AG04449 (cell line): ENCODE measurements at regions not wholly inside any gene's neighbourhood (a gene's known extent, or its start where the extent isn't known, plus 50 kb on each side); places are given as distances from the start of the nearest gene placed in this dataset.

ENCODE experiments used
- CTCF ChIA-PET: fragments of 350-600 bp; formaldehyde crosslinking; extraction: SDS; loops from one replicate; lab custom pipeline; 2021; ENCODE audit warnings: antibody characterized with exemption; lab: Yijun Ruan, JAX
- POLR2A ChIA-PET: fragments of 400-600, 350-600 bp; formaldehyde crosslinking; extraction: SDS; loops from one replicate; lab custom pipeline; 2020; ENCODE audit warnings: antibody characterized with exemption, inconsistent platforms; lab: Yijun Ruan, JAX
- DNase-seq: peaks from one replicate; pipeline ENCODE4 v3.0.0-alpha.2; 2010; ENCODE audit warnings: low read depth, low spot score
- H3K4me3 ChIP-seq: 2 replicates; pipeline ENCODE4 v1.5.1; 2011; ENCODE audit warnings: low read depth, mild to moderate bottlenecking, control low read depth, low read length
- TF ChIP-seq, protein P1 (sequence below): IDR thresholded peaks from one replicate; pipeline ENCODE4 v1.5.1; 2011; ENCODE audit warnings: mild to moderate bottlenecking, moderate library complexity, low read length, control low read depth, inconsistent platforms; ENCODE audit not compliant: insufficient read depth; ENCODE audit errors: missing control alignments

DNA sequence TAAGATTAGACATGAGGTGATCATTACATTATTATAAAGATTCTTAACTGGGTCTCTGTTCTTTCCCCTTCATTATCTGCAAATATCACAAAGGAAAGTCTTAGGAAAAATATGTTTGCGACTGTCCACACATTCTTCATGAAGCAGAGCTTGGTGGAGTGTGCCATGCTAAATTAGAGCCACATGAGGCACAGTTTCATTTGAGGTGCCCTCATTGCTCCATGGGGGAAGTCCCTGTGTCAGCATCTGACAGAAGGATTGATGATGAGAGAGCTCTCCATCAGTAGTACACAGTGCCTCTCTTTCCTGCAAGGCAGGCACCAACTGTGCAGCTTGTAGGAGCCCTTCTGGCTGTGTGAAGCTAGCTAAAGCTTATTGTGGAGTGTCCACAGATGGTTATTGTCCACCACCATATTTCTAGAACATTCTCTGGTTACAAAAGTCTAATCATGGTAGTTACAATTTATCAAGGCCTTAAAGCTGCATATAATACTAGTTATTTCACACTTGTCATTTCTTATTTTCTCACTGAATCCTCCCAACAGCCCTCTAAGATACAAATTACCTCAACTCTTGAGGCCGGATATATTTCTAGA, 63.9 kb downstream of the C9orf152 start:
- POLR2A ChIA-PET, result interaction anchor here (0.7 kb wide), 1 partner anchor 13 kb away, joined by 3 read pairs; no protein-coding TSS in a partner anchor
- H3K4me3 ChIP-seq, result no peak overlapping the region
- TF ChIP-seq, protein P1, sequence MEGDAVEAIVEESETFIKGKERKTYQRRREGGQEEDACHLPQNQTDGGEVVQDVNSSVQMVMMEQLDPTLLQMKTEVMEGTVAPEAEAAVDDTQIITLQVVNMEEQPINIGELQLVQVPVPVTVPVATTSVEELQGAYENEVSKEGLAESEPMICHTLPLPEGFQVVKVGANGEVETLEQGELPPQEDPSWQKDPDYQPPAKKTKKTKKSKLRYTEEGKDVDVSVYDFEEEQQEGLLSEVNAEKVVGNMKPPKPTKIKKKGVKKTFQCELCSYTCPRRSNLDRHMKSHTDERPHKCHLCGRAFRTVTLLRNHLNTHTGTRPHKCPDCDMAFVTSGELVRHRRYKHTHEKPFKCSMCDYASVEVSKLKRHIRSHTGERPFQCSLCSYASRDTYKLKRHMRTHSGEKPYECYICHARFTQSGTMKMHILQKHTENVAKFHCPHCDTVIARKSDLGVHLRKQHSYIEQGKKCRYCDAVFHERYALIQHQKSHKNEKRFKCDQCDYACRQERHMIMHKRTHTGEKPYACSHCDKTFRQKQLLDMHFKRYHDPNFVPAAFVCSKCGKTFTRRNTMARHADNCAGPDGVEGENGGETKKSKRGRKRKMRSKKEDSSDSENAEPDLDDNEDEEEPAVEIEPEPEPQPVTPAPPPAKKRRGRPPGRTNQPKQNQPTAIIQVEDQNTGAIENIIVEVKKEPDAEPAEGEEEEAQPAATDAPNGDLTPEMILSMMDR, result no peak
- DNase-seq, result no peak
- CTCF ChIA-PET, result interaction anchor here (0.6 to 2.9 kb wide), 5 partner anchors 10 to 324 kb away, joined by 3 to 13 read pairs (median 4); no protein-coding TSS in a partner anchor

DNA sequence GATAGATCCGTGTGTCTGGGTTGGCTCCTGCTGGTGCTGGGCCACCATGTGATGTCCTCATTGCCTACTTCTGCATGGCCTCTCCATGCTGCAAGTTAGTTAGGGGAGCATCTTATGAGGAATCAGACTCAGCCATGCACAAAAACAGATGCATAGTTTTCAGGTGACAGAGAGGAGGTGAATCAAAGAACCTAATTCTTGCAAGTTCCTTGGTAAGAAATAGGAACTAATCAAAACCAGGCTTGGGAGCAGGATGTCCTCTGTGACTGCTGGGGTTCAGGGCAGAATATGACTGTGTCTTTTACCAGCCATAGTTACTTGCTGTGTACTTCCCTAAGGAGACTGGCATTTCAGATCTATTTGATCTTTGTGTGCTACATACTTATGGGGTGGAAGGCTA, 61.6 kb downstream of the C9orf152 start:
- TF ChIP-seq, protein P1, result no peak
- DNase-seq, result no peak
- H3K4me3 ChIP-seq, result no peak overlapping the region
- POLR2A ChIA-PET, result no interaction called here
- CTCF ChIA-PET, result interaction anchor here (2.9 kb wide), 1 partner anchor 243 kb away, joined by 13 read pairs; no protein-coding TSS in a partner anchor

DNA sequence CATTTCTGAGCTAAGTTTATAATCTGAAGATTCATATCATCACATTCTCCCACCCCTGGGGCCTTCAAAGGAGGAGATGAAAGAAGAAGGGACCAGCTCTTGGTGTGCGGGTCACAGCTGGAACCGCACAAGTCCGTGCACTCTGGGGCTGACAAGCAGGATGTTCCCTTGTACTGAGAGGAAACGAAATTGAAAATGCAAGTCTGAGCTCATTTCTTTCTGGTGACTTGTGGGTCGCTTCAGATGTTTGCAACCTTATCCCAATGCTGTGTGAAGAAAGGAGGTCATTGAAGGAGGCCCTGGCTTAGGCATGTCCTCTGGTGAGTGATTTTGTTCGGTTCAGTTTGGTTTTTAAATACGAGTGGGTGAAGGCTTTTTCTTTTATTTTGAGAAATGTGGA, 59.6 kb downstream of the C9orf152 start:
- TF ChIP-seq, protein P1, result no peak
- no peak for DNase-seq
- no peak overlapping the region for H3K4me3 ChIP-seq
- POLR2A ChIA-PET, result no interaction called here
- CTCF ChIA-PET, result interaction anchor here (1.0 to 9.1 kb wide), 5 partner anchors 13 to 331 kb away, joined by 3 to 142 read pairs (median 3); no protein-coding TSS in a partner anchor

DNA sequence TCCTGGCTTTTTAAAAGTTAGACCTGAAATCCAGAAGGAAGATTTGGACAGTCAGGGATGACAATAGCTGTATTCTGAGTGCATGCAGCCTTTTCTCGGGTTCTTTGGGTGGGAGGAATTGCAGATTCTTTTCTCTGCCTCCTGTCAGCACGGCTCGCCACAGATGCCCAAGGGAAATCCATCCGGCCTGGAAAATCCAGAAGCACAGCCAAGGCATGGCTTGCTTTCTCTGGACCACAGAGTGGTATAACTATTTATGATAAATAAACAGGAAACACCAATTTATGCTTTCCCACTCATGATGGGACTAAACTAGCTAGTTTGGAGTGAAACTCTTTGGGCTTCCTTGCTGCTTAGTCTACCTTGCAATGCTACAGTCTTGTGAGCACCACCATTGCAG, 59.1 kb downstream of the C9orf152 start:
- H3K4me3 ChIP-seq, result no peak overlapping the region

More for the DNA sequence above, 59.1 kb downstream of the C9orf152 start:
- DNase-seq, result no peak
- ChIA-PET CTCF (interaction anchor here (1.0 to 9.1 kb wide), 5 partner anchors 13 to 574 kb away, joined by 3 to 142 read pairs (median 4); no protein-coding TSS in a partner anchor), POLR2A (no interaction called here)
- TF ChIP-seq, protein P1, result no peak
